ENCODE measurements at regions not wholly inside any gene's neighbourhood (a gene's known extent, or its start where the extent isn't known, plus 50 kb on each side); places are given as distances from the start of the nearest gene placed in this dataset.

GRCh38 chr20:63116412-63117106 lies 99.4 kb downstream of the YTHDF1 start:
- Histone ChIP-seq H3K36me3 (no peaks in the 10 kb centered on the region), H3K27ac (no peak overlapping the region), H3K9me3 (peaks cover 0 to 4% of the 10 kb centered on the region in 2 donors), H3K4me3 (no peak overlapping the region), H3K4me1 (no peaks in the 10 kb centered on the region), H3K27me3 (peaks cover 0 to 85% of the 10 kb centered on the region in 2 donors)
- DNase-seq (ENCODE audit: low spot score in 2 of 2): no peak
- no peak for TF ChIP-seq POLR2AphosphoS5 (IDR thresholded peaks at IDR 0.05)
- no peak for TF ChIP-seq POLR2A (IDR thresholded peaks at IDR 0.05)
- no peak for TF ChIP-seq CTCF (IDR thresholded peaks at IDR 0.05)
- intact Hi-C loops (cut with DNase I; ENCODE audit: low total_unique reads): no loop called here

DNA sequence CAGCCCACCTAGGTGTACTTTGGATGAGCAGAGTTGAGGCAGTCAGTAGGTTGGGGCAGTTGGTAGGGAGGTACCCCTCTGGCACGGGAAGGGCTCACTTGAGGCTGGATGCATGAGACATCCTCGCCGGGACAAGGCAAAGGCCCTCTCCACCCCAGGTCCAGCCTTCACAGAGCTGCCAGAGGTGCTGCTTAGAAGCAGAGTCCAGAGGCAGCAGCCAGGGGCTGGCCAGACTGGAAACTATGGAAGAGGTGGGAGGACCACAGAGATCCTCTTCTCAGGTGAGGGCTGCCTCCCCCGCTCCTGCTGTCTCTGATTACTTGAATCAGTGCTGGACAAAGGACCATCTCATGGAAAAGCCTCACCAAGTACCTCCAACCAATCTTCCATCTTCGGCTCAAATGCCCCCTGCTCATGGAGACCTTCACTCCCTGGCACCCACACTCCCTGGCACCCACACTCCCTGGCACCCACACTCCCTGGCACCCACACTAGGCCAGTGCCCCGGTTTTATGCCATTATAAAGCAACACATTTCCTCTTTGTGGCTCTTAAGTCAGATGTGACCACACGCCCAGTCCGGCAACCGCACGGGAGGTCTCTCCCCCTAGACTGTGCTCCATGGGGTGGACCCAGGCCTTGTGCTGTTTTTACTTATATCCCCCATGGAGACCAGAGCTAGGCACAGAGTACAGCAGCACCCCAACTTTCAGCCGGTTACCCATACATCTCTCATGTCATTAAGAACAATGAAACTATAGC lies 100.1 kb downstream of the YTHDF1 start:
- Histone ChIP-seq H3K36me3 (no peaks in the 10 kb centered on the region), H3K4me1 (no peaks in the 10 kb centered on the region), H3K27me3 (peaks cover 0 to 80% of the 10 kb centered on the region in 2 donors), H3K9me3 (peaks cover 0 to 11% of the 10 kb centered on the region in 2 donors), H3K4me3 (no peak overlapping the region), H3K27ac (no peak overlapping the region)
- intact Hi-C loops (cut with DNase I; ENCODE audit: low total_unique reads): no loop called here
- no peak for DNase-seq (ENCODE audit: low spot score in 2 of 2)
- TF ChIP-seq POLR2AphosphoS5 (IDR thresholded peaks at IDR 0.05) (no peak), POLR2A (IDR thresholded peaks at IDR 0.05) (no peak), CTCF (IDR thresholded peaks at IDR 0.05) (no peak)

- TF ChIP-seq CTCF (IDR thresholded peaks at IDR 0.05) (no peak), POLR2A (IDR thresholded peaks at IDR 0.05) (no peak), POLR2AphosphoS5 (IDR thresholded peaks at IDR 0.05) (no peak)
- intact Hi-C loops (cut with DNase I; ENCODE audit: low total_unique reads): no loop called here
- Histone ChIP-seq H3K4me3 (no peak overlapping the region), H3K36me3 (no peaks in the 10 kb centered on the region), H3K27ac (no peak overlapping the region), H3K4me1 (no peaks in the 10 kb centered on the region), H3K27me3 (peaks cover 0 to 70% of the 10 kb centered on the region in 2 donors), H3K9me3 (peaks cover 0 to 11% of the 10 kb centered on the region in 2 donors)
- no peak for DNase-seq (ENCODE audit: low spot score in 2 of 2)
Observed at GRCh38 chr20:63114693-63115311, 101.1 kb downstream of the YTHDF1 start.

DNA sequence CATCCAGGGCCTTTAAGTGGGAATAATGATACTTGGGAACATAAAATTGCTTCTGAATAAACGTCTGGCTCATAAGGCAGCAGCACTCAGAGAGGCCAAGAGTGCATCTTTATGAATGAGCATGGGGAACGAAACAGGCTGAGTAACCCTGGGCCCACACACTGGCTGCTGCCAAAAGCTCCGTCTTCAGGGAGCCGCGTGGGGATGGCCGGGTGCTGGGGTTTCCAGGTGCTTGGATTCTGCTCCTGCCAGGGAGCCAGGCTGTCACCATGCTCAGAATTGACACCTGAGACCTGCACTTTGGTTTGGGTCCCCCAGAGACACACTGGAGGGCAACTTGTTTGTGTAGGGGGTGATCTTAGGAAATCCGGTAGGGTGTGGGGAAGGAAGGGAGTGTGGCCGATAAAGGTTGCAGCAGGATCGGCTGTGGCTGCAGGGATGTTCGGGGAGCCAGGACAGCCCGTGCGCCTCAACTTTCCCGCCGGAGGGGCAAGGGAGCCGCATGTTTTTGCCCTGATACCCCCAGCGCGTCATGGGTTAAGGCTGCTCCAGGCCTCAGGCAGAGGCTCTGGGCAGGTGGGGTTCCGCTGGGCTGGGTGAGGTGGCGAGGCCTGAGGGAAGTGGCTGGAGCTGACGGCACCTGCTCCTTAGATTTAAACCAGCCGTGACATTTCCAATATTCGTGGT lies 101.8 kb downstream of the YTHDF1 start:
- TF ChIP-seq CTCF (IDR thresholded peaks at IDR 0.05): no peak
- no peak for TF ChIP-seq POLR2AphosphoS5 (IDR thresholded peaks at IDR 0.05)
- no peak for TF ChIP-seq POLR2A (IDR thresholded peaks at IDR 0.05)
- Histone ChIP-seq H3K27me3 (peaks cover 0 to 64% of the 10 kb centered on the region in 2 donors), H3K36me3 (no peaks in the 10 kb centered on the region), H3K9me3 (peaks cover 0 to 11% of the 10 kb centered on the region in 2 donors), H3K4me3 (no peak overlapping the region), H3K27ac (no peak overlapping the region), H3K4me1 (no peaks in the 10 kb centered on the region)
- intact Hi-C loops (cut with DNase I; ENCODE audit: low total_unique reads): no loop called here
- DNase-seq (ENCODE audit: low spot score in 2 of 2): no peak
